ENCODE measurements at regions not wholly inside any gene's neighbourhood (a gene's known extent, or its start where the extent isn't known, plus 50 kb on each side); places are given as distances from the start of the nearest gene placed in this dataset.

DNA sequence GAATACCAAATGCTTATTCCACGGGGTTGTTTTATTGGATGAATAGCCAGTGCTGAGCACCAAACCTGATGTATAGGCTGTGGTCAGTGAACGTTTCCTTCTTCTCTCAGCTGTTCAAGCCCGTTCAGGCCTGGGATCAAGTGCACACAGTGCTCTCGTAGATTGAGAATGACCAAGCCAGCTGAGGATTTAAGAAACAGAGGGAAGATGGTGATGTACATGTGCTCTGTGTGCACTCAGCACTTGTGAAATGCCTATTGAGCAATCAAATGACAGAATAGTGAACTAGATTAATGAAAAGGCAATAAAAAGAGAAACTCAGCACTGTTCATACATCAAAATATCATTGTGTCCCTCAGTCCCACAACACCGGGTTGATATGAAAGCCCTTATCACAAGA is 302.5 kb downstream of the BMPER start:
- H3K9me3 ChIP-seq = no peaks in the 10 kb centered on the region
- TF ChIP-seq, protein P1, sequence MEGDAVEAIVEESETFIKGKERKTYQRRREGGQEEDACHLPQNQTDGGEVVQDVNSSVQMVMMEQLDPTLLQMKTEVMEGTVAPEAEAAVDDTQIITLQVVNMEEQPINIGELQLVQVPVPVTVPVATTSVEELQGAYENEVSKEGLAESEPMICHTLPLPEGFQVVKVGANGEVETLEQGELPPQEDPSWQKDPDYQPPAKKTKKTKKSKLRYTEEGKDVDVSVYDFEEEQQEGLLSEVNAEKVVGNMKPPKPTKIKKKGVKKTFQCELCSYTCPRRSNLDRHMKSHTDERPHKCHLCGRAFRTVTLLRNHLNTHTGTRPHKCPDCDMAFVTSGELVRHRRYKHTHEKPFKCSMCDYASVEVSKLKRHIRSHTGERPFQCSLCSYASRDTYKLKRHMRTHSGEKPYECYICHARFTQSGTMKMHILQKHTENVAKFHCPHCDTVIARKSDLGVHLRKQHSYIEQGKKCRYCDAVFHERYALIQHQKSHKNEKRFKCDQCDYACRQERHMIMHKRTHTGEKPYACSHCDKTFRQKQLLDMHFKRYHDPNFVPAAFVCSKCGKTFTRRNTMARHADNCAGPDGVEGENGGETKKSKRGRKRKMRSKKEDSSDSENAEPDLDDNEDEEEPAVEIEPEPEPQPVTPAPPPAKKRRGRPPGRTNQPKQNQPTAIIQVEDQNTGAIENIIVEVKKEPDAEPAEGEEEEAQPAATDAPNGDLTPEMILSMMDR (IDR thresholded peaks at IDR 0.05) = no peak
- TF ChIP-seq POLR2AphosphoS5 (IDR thresholded peaks at IDR 0.05) (no peak), POLR2A (IDR thresholded peaks at IDR 0.05) (no peak)
- no peak overlapping the region for H3K4me3 ChIP-seq
- H3K27me3 ChIP-seq = no peaks in the 10 kb centered on the region
- no peak overlapping the region for H3K27ac ChIP-seq
- intact Hi-C loops (cut with DNase I; ENCODE audit: low total_unique reads) = no loop called here
- no peaks in the 10 kb centered on the region for H3K4me1 ChIP-seq
- no peaks in the 10 kb centered on the region for H3K36me3 ChIP-seq
- DNase-seq (ENCODE audit: low spot score in 2 of 2) = no peak

DNA sequence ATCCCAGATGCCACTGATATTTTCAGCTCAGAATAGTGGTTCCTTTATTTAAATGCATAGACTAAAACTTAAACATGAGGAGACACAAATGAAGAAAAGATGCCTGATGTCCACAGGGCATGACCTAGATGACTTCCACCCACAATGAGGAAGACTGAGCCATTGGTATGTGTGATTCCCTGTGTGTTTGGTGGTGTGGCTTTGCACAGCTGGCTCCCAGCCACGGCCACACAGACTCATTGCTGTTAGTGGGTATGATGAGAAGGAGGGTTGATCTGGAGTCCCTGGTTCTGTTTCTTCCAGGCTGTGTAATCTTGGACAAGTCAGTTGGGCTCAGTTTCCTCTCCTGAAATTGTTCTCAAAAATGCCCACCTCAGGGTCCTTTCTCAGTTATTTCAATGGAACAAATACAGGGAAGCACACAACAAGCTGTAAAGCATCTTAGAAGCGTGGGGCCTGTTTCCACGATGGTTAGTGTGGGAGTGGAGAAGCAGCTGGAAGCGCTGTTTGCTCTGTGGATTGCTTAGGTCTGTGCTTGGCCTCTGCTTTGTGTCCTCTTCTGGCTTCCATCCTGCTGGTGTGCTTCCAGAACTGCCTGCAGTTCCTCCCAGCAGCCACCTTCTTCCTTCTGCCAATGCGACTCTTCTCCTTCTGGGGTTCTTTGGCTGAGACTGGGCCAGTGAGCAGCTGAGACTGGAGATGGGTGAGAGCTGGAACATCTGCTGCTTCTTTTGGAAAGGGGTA is 303.7 kb downstream of the BMPER start:
- Histone ChIP-seq H3K36me3 (no peaks in the 10 kb centered on the region), H3K9me3 (no peaks in the 10 kb centered on the region), H3K4me3 (no peak overlapping the region), H3K27me3 (no peaks in the 10 kb centered on the region), H3K4me1 (no peaks in the 10 kb centered on the region), H3K27ac (no peak overlapping the region)
- intact Hi-C loops (cut with DNase I; ENCODE audit: low total_unique reads) = no loop called here
- DNase-seq (ENCODE audit: low spot score in 2 of 2) = no peak
- TF ChIP-seq POLR2A (IDR thresholded peaks at IDR 0.05) (no peak), POLR2AphosphoS5 (IDR thresholded peaks at IDR 0.05) (no peak)
- TF ChIP-seq, protein P1 (IDR thresholded peaks at IDR 0.05) = no peak

DNA sequence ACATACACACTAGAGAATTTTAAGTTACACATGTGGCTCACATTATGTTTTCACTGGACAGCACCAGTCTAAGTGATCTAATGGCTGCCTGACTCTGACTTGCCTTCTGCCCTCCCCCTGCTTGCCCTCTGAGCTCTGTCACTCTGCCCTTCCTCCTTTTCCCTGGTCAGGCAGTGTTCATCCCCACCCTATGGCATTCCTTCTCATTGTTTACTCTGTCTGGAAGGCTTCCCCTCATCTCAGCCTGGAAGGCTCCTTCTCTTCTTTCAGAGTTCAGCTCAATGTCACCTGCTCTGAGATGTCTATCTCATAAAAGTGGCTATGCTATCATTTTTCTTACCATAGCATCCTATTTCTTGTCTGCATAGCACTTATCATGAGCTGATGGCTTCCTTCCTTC is 305.7 kb downstream of the BMPER start:
- H3K4me1 ChIP-seq = no peaks in the 10 kb centered on the region

DNA sequence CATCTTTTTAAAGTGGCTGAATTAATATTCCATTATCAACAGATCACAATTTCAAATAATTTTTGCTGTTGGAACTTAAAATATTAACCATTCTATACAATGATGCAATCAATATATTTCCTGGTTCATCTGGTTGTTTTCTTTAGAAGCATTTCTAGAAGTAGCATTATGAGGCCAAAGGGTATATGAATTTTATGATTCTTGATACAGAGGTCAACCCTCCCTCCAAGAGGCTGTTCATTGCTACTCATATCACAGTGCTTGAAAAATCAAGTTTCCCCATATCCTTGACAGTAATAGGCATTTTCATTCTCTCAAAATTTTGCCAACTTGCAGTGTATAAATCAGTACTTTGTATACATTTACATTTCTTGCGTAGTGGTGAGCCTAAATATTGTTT is 312.6 kb downstream of the BMPER start:
- no peak for TF ChIP-seq POLR2AphosphoS5 (IDR thresholded peaks at IDR 0.05)
- TF ChIP-seq POLR2A (IDR thresholded peaks at IDR 0.05) = no peak
- TF ChIP-seq, protein P1 (IDR thresholded peaks at IDR 0.05) = no peak
- no peaks in the 10 kb centered on the region for H3K36me3 ChIP-seq
- intact Hi-C loops (cut with DNase I; ENCODE audit: low total_unique reads) = no loop called here
- H3K9me3 ChIP-seq = no peaks in the 10 kb centered on the region
- H3K27ac ChIP-seq = no peak overlapping the region
- no peak overlapping the region for H3K4me3 ChIP-seq
- no peaks in the 10 kb centered on the region for H3K4me1 ChIP-seq
- no peak for DNase-seq (ENCODE audit: low spot score in 2 of 2)
- no peaks in the 10 kb centered on the region for H3K27me3 ChIP-seq

More for the DNA sequence above, 305.7 kb downstream of the BMPER start:
- Histone ChIP-seq H3K9me3 (no peaks in the 10 kb centered on the region), H3K36me3 (no peaks in the 10 kb centered on the region), H3K4me3 (no peak overlapping the region), H3K27me3 (no peaks in the 10 kb centered on the region), H3K27ac (no peak overlapping the region)
- intact Hi-C loops (cut with DNase I; ENCODE audit: low total_unique reads) = no loop called here
- DNase-seq (ENCODE audit: low spot score in 2 of 2) = no peak
- TF ChIP-seq, protein P1 (IDR thresholded peaks at IDR 0.05) = no peak
- TF ChIP-seq POLR2A (IDR thresholded peaks at IDR 0.05) = no peak
- no peak for TF ChIP-seq POLR2AphosphoS5 (IDR thresholded peaks at IDR 0.05)

DNA sequence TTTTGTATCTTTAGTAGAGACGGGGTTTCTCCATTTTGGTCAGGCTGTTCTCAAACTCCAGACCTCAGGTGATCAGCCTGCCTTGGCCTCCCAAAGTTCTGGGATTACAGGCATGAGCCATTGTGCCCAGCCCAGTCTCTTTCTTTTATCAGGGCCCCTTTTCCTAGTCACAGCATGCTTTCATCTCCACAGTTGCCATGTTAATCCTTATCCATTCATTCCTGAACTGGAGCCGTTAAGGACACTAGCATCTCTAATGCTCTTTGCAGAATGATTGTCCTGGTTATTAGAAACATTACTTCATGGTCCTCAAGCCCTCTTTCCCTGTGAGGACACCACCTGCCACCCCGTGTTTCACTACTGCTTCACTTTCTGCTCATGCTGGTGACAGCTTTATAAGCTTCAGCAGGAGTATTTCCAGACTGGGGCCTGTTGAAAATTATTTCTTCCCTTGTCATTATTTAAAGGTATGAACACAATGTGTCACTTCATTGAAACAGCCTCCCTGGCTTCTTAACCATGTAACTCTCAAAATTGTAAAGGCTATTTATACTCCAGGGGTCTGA is 313.9 kb downstream of the BMPER start:
- no peak for DNase-seq (ENCODE audit: low spot score in 2 of 2)
- intact Hi-C loops (cut with DNase I; ENCODE audit: low total_unique reads) = no loop called here
- H3K9me3 ChIP-seq = no peaks in the 10 kb centered on the region
- no peak overlapping the region for H3K27ac ChIP-seq
- TF ChIP-seq POLR2AphosphoS5 (IDR thresholded peaks at IDR 0.05) (no peak), POLR2A (IDR thresholded peaks at IDR 0.05) (no peak)
- TF ChIP-seq, protein P1 (IDR thresholded peaks at IDR 0.05) = no peak
- no peaks in the 10 kb centered on the region for H3K4me1 ChIP-seq
- no peaks in the 10 kb centered on the region for H3K36me3 ChIP-seq
- no peak overlapping the region for H3K4me3 ChIP-seq
- H3K27me3 ChIP-seq = no peaks in the 10 kb centered on the region

Data from breast epithelium (tissue), 4 donors.